ENCODE measurements at regions not wholly inside any gene's neighbourhood (a gene's known extent, or its start where the extent isn't known, plus 50 kb on each side); places are given as distances from the start of the nearest gene placed in this dataset.

GRCh38 chr16:74052016-74052415 is 244.6 kb upstream of the PSMD7 start:
- no peak for TF ChIP-seq EZH2phosphoT487 (IDR thresholded peaks at IDR 0.05; ENCODE audit: borderline replicate concordance, low read length)
- TF ChIP-seq, protein P1, sequence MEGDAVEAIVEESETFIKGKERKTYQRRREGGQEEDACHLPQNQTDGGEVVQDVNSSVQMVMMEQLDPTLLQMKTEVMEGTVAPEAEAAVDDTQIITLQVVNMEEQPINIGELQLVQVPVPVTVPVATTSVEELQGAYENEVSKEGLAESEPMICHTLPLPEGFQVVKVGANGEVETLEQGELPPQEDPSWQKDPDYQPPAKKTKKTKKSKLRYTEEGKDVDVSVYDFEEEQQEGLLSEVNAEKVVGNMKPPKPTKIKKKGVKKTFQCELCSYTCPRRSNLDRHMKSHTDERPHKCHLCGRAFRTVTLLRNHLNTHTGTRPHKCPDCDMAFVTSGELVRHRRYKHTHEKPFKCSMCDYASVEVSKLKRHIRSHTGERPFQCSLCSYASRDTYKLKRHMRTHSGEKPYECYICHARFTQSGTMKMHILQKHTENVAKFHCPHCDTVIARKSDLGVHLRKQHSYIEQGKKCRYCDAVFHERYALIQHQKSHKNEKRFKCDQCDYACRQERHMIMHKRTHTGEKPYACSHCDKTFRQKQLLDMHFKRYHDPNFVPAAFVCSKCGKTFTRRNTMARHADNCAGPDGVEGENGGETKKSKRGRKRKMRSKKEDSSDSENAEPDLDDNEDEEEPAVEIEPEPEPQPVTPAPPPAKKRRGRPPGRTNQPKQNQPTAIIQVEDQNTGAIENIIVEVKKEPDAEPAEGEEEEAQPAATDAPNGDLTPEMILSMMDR (IDR thresholded peaks at IDR 0.05; ENCODE audit: low read depth, low read length, poor library complexity, severe bottlenecking): no peak

All from DOHH2 (cell line).